ENCODE measurements at regions not wholly inside any gene's neighbourhood (a gene's known extent, or its start where the extent isn't known, plus 50 kb on each side); places are given as distances from the start of the nearest gene placed in this dataset.
"Not testable (repeated sequence)": the region's sequence is repeated elsewhere in the genome, so short reads cannot be mapped to it uniquely, and the experiment has no call there.

GRCh38 chr12:131310227-131310969, 356.7 kb downstream of the ADGRD1 start:
- H3K36me3 ChIP-seq (ENCODE audit: insufficient read depth, low read length); H3K4me1 ChIP-seq (ENCODE audit: insufficient read depth, low read length); H3K9me3 ChIP-seq (ENCODE audit: low read length); H3K4me3 ChIP-seq (ENCODE audit: low read length); H2AFZ ChIP-seq (ENCODE audit: low read depth, low read length); H3K27me3 ChIP-seq (ENCODE audit: insufficient read depth, low read length): not testable (repeated sequence)

- not testable (repeated sequence) for H2AFZ ChIP-seq (ENCODE audit: low read depth, low read length); H3K9me3 ChIP-seq (ENCODE audit: low read length); H3K4me1 ChIP-seq (ENCODE audit: insufficient read depth, low read length); H3K27me3 ChIP-seq (ENCODE audit: insufficient read depth, low read length); H3K36me3 ChIP-seq (ENCODE audit: insufficient read depth, low read length); H3K4me3 ChIP-seq (ENCODE audit: low read length)
Measured at GRCh38 chr12:131311279-131311722, 357.6 kb downstream of the ADGRD1 start.

DNA sequence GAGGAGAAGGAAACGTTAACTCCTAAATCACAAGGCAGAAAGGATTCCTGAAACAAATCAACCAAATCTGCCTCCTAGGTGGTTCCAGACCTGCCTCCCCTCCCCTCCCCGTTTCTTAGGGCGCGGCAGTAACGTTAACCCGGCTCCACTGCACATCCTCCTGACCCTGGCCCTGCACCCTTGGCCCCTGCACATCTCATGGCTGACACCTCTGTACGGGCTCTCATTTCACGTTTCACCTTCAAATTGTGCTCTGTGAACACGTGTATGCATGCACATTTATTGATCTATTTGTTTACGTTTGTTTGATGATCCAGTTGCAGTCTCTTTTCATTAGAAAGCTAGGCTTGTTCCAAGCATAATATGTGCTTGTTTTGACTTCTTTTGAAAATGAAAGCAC, 358.1 kb downstream of the ADGRD1 start:
- Histone ChIP-seq H3K27me3 (ENCODE audit: insufficient read depth, low read length) (peaks cover 4% of the 10 kb centered on the region), H3K9me3 (ENCODE audit: low read length) (no peaks in the 10 kb centered on the region), H3K4me3 (ENCODE audit: low read length) (no peak overlapping the region), H2AFZ (ENCODE audit: low read depth, low read length) (no peak overlapping the region), H3K4me1 (ENCODE audit: insufficient read depth, low read length) (peaks cover 5% of the 10 kb centered on the region), H3K36me3 (ENCODE audit: insufficient read depth, low read length) (no peaks in the 10 kb centered on the region)

DNA sequence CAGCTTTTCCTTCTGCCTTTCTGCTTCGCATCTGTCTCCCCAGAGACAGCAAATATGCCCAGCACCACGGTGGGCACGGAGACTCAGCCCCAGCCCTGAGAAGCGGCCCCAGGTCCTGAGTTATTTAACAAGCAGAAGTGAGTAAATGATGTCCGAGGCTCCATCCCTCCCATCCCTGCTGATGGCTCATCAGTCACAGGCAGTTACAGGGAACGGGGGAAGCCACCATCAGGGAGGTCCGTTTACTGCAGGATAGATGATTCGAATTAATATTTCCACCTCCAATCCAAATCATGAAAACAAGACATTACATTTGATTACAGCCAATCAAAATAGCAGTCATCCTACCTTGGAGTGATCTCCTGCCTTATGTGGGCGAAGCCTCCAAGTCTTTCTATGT, 358.7 kb downstream of the ADGRD1 start:
- not testable (repeated sequence) for H2AFZ ChIP-seq (ENCODE audit: low read depth, low read length); H3K9me3 ChIP-seq (ENCODE audit: low read length); H3K4me3 ChIP-seq (ENCODE audit: low read length); H3K27me3 ChIP-seq (ENCODE audit: insufficient read depth, low read length); H3K36me3 ChIP-seq (ENCODE audit: insufficient read depth, low read length); H3K4me1 ChIP-seq (ENCODE audit: insufficient read depth, low read length)

- Histone ChIP-seq H2AFZ (ENCODE audit: low read depth, low read length) (no peak overlapping the region), H3K9me3 (ENCODE audit: low read length) (no peaks in the 10 kb centered on the region), H3K27me3 (ENCODE audit: insufficient read depth, low read length) (peaks cover 4% of the 10 kb centered on the region), H3K36me3 (ENCODE audit: insufficient read depth, low read length) (no peaks in the 10 kb centered on the region), H3K4me3 (ENCODE audit: low read length) (no peak overlapping the region), H3K4me1 (ENCODE audit: insufficient read depth, low read length) (peaks cover 5% of the 10 kb centered on the region)
Measured at GRCh38 chr12:131312793-131313545, 359.3 kb downstream of the ADGRD1 start.

DNA sequence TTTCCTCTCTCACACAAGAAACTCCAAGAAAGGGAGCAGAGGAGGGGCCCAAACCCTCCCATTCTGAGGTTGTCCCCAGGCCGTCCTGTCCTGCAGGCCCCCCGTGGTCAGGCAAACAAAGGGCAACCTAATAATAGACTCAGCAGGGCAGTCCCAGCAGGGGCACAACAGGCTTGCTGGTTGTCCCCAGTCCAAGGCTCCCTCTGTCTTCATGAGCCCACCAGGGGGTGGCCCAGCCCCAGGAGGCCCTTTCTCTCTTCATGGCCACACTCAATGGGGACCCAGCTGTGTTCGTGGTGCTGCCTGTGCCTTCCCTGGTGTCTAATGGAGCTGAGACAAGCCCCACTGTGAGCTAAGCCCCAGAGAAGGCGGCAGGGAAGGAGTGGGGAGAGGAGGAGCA, 359.9 kb downstream of the ADGRD1 start:
- no peaks in the 10 kb centered on the region for H3K36me3 ChIP-seq (ENCODE audit: insufficient read depth, low read length)
- H3K9me3 ChIP-seq (ENCODE audit: low read length) = peaks cover 4% of the 10 kb centered on the region
- peaks cover 4% of the 10 kb centered on the region for H3K27me3 ChIP-seq (ENCODE audit: insufficient read depth, low read length)
- peaks cover 5% of the 10 kb centered on the region for H3K4me1 ChIP-seq (ENCODE audit: insufficient read depth, low read length)
- no peak overlapping the region for H3K4me3 ChIP-seq (ENCODE audit: low read length)
- no peak overlapping the region for H2AFZ ChIP-seq (ENCODE audit: low read depth, low read length)

DNA sequence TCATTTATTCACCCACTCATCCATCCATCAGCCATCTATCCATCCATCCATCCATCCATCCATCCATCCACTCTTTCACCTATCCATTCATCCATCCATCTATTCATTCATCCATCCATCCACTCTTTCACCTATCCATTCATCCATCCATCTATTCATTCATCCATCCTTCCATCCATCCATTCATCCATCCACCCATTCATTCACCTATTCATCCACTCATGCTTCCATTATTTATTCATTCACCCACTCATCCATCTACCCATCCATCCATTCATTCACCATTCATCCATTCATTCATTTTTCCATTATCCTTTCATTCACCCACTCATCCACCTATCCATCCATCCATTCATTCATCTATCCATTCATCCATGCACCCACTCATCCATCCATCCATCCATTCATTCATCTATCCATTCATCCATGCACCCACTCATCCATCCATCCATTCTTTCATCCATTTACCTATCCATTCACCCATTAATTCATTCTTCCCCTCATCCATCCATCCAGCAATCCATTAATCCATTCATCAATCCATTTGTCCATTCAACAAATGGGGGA, 360.9 kb downstream of the ADGRD1 start:
- peaks cover 4% of the 10 kb centered on the region for H3K27me3 ChIP-seq (ENCODE audit: insufficient read depth, low read length)
- H2AFZ ChIP-seq (ENCODE audit: low read depth, low read length) = no peak overlapping the region
- H3K9me3 ChIP-seq (ENCODE audit: low read length) = peaks cover 4% of the 10 kb centered on the region
- no peaks in the 10 kb centered on the region for H3K36me3 ChIP-seq (ENCODE audit: insufficient read depth, low read length)
- H3K4me1 ChIP-seq (ENCODE audit: insufficient read depth, low read length) = peaks cover 5% of the 10 kb centered on the region
- H3K4me3 ChIP-seq (ENCODE audit: low read length) = no peak overlapping the region

GRCh38 chr12:131315601-131316000, 361.9 kb downstream of the ADGRD1 start:
- peaks cover 5% of the 10 kb centered on the region for H3K4me1 ChIP-seq (ENCODE audit: insufficient read depth, low read length)
- H2AFZ ChIP-seq (ENCODE audit: low read depth, low read length) = no peak overlapping the region
- peaks cover 4% of the 10 kb centered on the region for H3K9me3 ChIP-seq (ENCODE audit: low read length)
- no peaks in the 10 kb centered on the region for H3K36me3 ChIP-seq (ENCODE audit: insufficient read depth, low read length)
- peaks cover 4% of the 10 kb centered on the region for H3K27me3 ChIP-seq (ENCODE audit: insufficient read depth, low read length)
- no peak overlapping the region for H3K4me3 ChIP-seq (ENCODE audit: low read length)

GRCh38 chr12:131316388-131316787, 362.7 kb downstream of the ADGRD1 start:
- Histone ChIP-seq H3K36me3 (ENCODE audit: insufficient read depth, low read length) (no peaks in the 10 kb centered on the region), H2AFZ (ENCODE audit: low read depth, low read length) (no peak overlapping the region), H3K9me3 (ENCODE audit: low read length) (peaks cover 4% of the 10 kb centered on the region), H3K27me3 (ENCODE audit: insufficient read depth, low read length) (peaks cover 4% of the 10 kb centered on the region), H3K4me3 (ENCODE audit: low read length) (no peak overlapping the region), H3K4me1 (ENCODE audit: insufficient read depth, low read length) (peaks cover 5% of the 10 kb centered on the region)

- H3K27me3 ChIP-seq (ENCODE audit: insufficient read depth, low read length) = no peaks in the 10 kb centered on the region
- no peak overlapping the region for H3K4me3 ChIP-seq (ENCODE audit: low read length)
- no peaks in the 10 kb centered on the region for H3K4me1 ChIP-seq (ENCODE audit: insufficient read depth, low read length)
- H2AFZ ChIP-seq (ENCODE audit: low read depth, low read length) = no peak overlapping the region
- peaks cover 4% of the 10 kb centered on the region for H3K9me3 ChIP-seq (ENCODE audit: low read length)
- H3K36me3 ChIP-seq (ENCODE audit: insufficient read depth, low read length) = no peaks in the 10 kb centered on the region
Measured at GRCh38 chr12:131318045-131318685, 364.5 kb downstream of the ADGRD1 start.

- H3K4me3 ChIP-seq (ENCODE audit: low read length) = no peak overlapping the region
- H3K27me3 ChIP-seq (ENCODE audit: insufficient read depth, low read length) = no peaks in the 10 kb centered on the region
- no peak overlapping the region for H2AFZ ChIP-seq (ENCODE audit: low read depth, low read length)
- peaks cover 6% of the 10 kb centered on the region for H3K4me1 ChIP-seq (ENCODE audit: insufficient read depth, low read length)
- H3K36me3 ChIP-seq (ENCODE audit: insufficient read depth, low read length) = no peaks in the 10 kb centered on the region
- H3K9me3 ChIP-seq (ENCODE audit: low read length) = peaks cover 4% of the 10 kb centered on the region
Measured at GRCh38 chr12:131321988-131322387, 368.3 kb downstream of the ADGRD1 start.

GRCh38 chr12:131322460-131322859, 368.8 kb downstream of the ADGRD1 start:
- not testable (repeated sequence) for H3K36me3 ChIP-seq (ENCODE audit: insufficient read depth, low read length); H3K9me3 ChIP-seq (ENCODE audit: low read length); H3K4me3 ChIP-seq (ENCODE audit: low read length); H3K27me3 ChIP-seq (ENCODE audit: insufficient read depth, low read length); H3K4me1 ChIP-seq (ENCODE audit: insufficient read depth, low read length); H2AFZ ChIP-seq (ENCODE audit: low read depth, low read length)

GRCh38 chr12:131323879-131324278, 370.2 kb downstream of the ADGRD1 start:
- peaks cover 6% of the 10 kb centered on the region for H3K4me1 ChIP-seq (ENCODE audit: insufficient read depth, low read length)
- peaks cover 2% of the 10 kb centered on the region for H3K9me3 ChIP-seq (ENCODE audit: low read length)
- H3K27me3 ChIP-seq (ENCODE audit: insufficient read depth, low read length) = no peaks in the 10 kb centered on the region
- no peak overlapping the region for H3K4me3 ChIP-seq (ENCODE audit: low read length)
- H2AFZ ChIP-seq (ENCODE audit: low read depth, low read length) = no peak overlapping the region
- H3K36me3 ChIP-seq (ENCODE audit: insufficient read depth, low read length) = no peaks in the 10 kb centered on the region

All from neuron (in vitro differentiated cells).